Nephron progenitor cell (in vitro differentiated cells): ENCODE measurements at regions not wholly inside any gene's neighbourhood (a gene's known extent, or its start where the extent isn't known, plus 50 kb on each side); places are given as distances from the start of the nearest gene placed in this dataset.

Experiments used
- DNase-seq: peaks from one replicate; pipeline ENCODE4 v3.0.0; 2021
- H3K27ac Mint-ChIP-seq: 2 replicates; pipeline ENCODE4 v1.8.0; 2021; ENCODE audit warnings: mild to moderate bottlenecking, moderate library complexity, mixed read lengths
- H3K27me3 Mint-ChIP-seq: 2 replicates; pipeline ENCODE4 v1.8.0; 2021; ENCODE audit warnings: mild to moderate bottlenecking, low read depth, mixed read lengths; ENCODE audit not compliant: poor library complexity
- H3K36me3 Mint-ChIP-seq: 2 replicates; pipeline ENCODE4 v1.8.0; 2021; ENCODE audit warnings: low read depth, mixed read lengths
- H3K4me1 Mint-ChIP-seq: 2 replicates; pipeline ENCODE4 v1.8.0; 2021; ENCODE audit warnings: mixed read lengths
- H3K4me3 Mint-ChIP-seq: 2 replicates; pipeline ENCODE4 v1.8.0; 2021; ENCODE audit warnings: mild to moderate bottlenecking, moderate library complexity, mixed read lengths
- H3K9me3 Mint-ChIP-seq: 2 replicates; pipeline ENCODE4 v1.8.0; 2021; ENCODE audit warnings: mild to moderate bottlenecking, moderate library complexity, mixed read lengths
- TF ChIP-seq, protein P1 (sequence below): fragments of 200-600 bp; sonication (generic); IDR thresholded peaks from 2 replicates; pipeline ENCODE4 v1.5.0; 2021; ENCODE audit warnings: antibody characterized with exemption

- no peaks in the 10 kb centered on the region for H3K9me3 Mint-ChIP-seq
- DNase-seq = no peak
- no peaks in the 10 kb centered on the region for H3K4me1 Mint-ChIP-seq
- H3K4me3 Mint-ChIP-seq = no peak overlapping the region
- TF ChIP-seq, protein P1, sequence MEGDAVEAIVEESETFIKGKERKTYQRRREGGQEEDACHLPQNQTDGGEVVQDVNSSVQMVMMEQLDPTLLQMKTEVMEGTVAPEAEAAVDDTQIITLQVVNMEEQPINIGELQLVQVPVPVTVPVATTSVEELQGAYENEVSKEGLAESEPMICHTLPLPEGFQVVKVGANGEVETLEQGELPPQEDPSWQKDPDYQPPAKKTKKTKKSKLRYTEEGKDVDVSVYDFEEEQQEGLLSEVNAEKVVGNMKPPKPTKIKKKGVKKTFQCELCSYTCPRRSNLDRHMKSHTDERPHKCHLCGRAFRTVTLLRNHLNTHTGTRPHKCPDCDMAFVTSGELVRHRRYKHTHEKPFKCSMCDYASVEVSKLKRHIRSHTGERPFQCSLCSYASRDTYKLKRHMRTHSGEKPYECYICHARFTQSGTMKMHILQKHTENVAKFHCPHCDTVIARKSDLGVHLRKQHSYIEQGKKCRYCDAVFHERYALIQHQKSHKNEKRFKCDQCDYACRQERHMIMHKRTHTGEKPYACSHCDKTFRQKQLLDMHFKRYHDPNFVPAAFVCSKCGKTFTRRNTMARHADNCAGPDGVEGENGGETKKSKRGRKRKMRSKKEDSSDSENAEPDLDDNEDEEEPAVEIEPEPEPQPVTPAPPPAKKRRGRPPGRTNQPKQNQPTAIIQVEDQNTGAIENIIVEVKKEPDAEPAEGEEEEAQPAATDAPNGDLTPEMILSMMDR = peak; percentile 21
- H3K36me3 Mint-ChIP-seq = no peaks in the 10 kb centered on the region
- no peak overlapping the region for H3K27ac Mint-ChIP-seq
- peaks cover 52% of the 10 kb centered on the region for H3K27me3 Mint-ChIP-seq
These were observed 69.0 kb upstream of the THY1 start for GRCh38 chr11:119491753-119492510.

DNA sequence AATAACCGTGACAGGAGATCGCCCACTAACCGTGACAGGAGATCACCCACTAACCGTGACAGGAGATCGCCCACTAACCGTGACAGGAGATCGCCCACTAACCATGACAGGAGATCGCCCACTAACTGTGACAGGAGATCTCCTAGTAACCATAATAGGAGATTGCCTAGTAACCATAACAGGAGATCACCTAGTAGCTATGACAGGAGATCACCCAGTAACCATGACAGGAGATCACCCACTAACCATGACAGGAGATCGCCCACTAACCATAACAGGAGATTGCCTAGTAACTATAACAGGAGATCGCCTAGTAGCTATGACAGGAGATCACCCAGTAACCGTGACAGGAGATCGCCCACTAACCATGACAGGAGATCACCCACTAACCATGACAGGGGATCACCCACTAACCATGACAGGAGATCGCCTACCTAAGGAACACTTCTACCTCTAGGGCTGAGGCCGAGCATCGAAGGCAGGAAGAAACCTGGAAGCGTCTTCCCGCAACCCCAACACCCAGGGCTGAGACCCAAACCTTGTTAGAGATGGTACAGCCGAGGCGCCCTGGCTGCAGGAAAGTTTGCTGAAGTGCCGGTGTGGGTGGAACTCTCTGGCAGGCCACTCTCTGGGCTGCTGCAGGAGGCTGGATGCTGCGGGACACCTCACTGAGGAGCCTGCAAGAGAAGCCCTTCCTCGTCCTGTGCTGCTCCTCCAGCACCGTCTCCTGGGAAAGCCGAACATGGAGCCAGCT is 67.5 kb upstream of the THY1 start:
- H3K36me3 Mint-ChIP-seq = no peaks in the 10 kb centered on the region
- H3K27ac Mint-ChIP-seq = no peak overlapping the region
- TF ChIP-seq, protein P1 = no peak
- no peak overlapping the region for H3K4me3 Mint-ChIP-seq
- no peaks in the 10 kb centered on the region for H3K4me1 Mint-ChIP-seq
- DNase-seq = no peak
- peaks cover 42% of the 10 kb centered on the region for H3K27me3 Mint-ChIP-seq
- H3K9me3 Mint-ChIP-seq = no peaks in the 10 kb centered on the region

DNA sequence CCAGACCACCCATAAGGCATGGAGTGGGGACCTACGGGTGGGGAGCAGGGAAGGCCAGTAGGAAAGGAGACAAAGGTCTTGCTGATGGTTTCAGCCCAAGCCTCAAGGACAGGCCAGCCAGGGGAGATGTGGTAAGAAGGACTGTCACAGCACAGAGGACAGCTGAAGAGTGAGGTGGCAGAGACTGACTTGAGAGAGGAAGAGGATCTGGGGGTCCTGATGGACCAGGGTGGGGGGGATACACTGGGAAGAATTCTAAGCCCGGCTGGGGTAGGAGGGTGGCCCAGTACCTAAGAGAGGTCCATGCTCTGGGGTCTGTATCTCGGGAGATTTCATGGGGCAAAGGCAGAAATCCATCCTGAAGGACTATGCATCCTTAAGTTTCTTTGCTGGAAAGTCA is 66.1 kb upstream of the THY1 start:
- Mint-ChIP-seq H3K27me3 (peaks cover 46% of the 10 kb centered on the region), H3K4me3 (no peak overlapping the region), H3K4me1 (peaks cover 7% of the 10 kb centered on the region), H3K9me3 (no peaks in the 10 kb centered on the region), H3K27ac (no peak overlapping the region), H3K36me3 (no peaks in the 10 kb centered on the region)
- no peak for DNase-seq
- TF ChIP-seq, protein P1 = no peak

DNA sequence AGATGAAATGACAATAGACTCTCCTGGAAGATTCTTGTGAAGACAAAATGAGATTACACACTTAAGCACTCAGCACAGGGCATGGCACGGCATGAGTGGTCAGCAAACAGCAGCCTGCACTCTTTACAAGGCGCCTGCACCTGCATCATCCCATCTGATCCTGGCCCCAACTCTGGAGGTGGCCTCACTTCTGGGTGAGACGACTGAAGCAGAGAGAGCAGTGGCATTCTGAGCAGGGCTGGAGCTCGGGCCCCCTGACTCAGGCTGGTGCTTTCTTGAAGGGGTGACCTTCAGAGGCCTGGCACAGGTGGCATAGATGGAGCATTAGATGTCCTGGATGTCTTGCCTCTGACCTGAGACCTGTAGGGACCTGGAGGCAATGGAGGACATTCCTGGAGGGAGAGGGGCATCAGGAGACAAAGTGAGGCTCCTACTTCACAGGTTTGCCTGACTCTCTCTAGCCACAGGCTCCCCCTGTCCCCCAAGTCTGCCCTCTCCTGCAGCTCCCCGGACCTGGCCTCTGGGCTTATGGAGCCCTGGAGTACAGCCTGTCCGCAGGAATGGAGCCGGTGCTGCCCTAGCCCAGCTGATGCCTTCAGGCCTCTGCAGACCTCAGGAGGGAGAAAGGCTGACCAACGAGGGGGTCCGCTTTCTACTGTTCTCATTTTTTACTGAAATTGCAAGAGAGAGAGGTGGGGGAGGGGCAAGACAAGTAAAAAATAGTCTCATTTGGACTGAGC is 65.5 kb upstream of the THY1 start:
- H3K9me3 Mint-ChIP-seq = no peaks in the 10 kb centered on the region
- H3K36me3 Mint-ChIP-seq = no peaks in the 10 kb centered on the region
- H3K27me3 Mint-ChIP-seq = peaks cover 42% of the 10 kb centered on the region
- no peak overlapping the region for H3K27ac Mint-ChIP-seq
- no peak overlapping the region for H3K4me3 Mint-ChIP-seq
- TF ChIP-seq, protein P1 = no peak
- H3K4me1 Mint-ChIP-seq = peaks cover 7% of the 10 kb centered on the region
- no peak for DNase-seq

DNA sequence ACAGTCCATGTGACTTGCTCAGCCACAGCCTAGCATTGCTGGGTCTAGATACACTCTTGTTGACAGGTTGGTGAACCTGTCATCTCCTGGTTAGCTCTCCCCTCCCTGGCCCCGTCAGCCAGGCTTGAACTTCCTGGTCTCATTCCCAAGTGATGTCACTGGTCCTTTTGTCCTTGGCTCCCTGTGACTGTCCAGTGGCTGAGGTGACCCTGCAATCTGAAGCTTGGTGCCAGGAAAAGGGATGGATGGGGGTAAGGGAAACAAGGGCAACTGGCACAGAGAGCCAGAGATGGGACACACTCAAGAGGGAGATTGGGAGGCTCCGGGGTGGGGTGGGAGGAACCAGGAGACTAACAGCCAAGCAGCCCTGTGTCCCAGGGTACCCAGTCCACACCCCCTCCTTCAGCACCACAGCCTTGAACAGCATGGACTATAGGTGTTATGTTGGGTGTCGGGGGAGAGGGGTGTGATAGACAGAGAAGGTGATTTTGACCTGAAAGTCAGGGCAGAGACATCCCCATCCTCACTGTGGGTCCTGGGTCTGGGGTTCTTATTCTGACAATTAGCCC is 63.8 kb upstream of the THY1 start:
- TF ChIP-seq, protein P1 = no peak
- no peak overlapping the region for H3K27ac Mint-ChIP-seq
- no peak for DNase-seq
- H3K4me3 Mint-ChIP-seq = no peak overlapping the region
- H3K27me3 Mint-ChIP-seq = peaks cover 51% of the 10 kb centered on the region
- no peaks in the 10 kb centered on the region for H3K9me3 Mint-ChIP-seq
- H3K36me3 Mint-ChIP-seq = no peaks in the 10 kb centered on the region
- H3K4me1 Mint-ChIP-seq = peaks cover 7% of the 10 kb centered on the region
